IMR-90 (cell line): ENCODE measurements at regions not wholly inside any gene's neighbourhood (a gene's known extent, or its start where the extent isn't known, plus 50 kb on each side); places are given as distances from the start of the nearest gene placed in this dataset.

Source experiments
- ATAC-seq: fragments of 200-7000 bp; cut with Tn5 transposase; 2 replicates; pipeline ENCODE4 v1.9.1; 2020; ENCODE audit warnings: low read depth, mild to moderate bottlenecking, moderate library complexity
- BruUV-seq: library from RNA; stranded (reverse); fragments of 400-500 nt; replicated peaks from 2 replicates; lab custom pipeline; 2021; lab: Mats Ljungman, UMichigan
- CTCF ChIA-PET: fragments of 300-600 bp; formaldehyde crosslinking; extraction: SDS; loops from one replicate; lab custom pipeline; 2021; ENCODE audit warnings: antibody characterized with exemption; lab: Yijun Ruan, JAX
- POLR2A ChIA-PET: fragments of 300-600 bp; sonication (Branson Sonifier 250); formaldehyde crosslinking; loops from one replicate; lab custom pipeline; 2022; ENCODE audit warnings: antibody characterized with exemption; ENCODE audit not compliant: unreplicated experiment; lab: Charles Lee
- DNase-seq: peaks from one replicate; pipeline ENCODE4 v3.0.0; 2013
- H2AFZ ChIP-seq: replicated peaks from 2 replicates; pipeline ENCODE3; 2013; ENCODE audit warnings: low read length, mild to moderate bottlenecking; ENCODE audit not compliant: poor library complexity
- H2AK5ac ChIP-seq: 2 replicates; pipeline ENCODE4 v1.6.1; 2013; ENCODE audit warnings: low read depth, low read length, inconsistent platforms
- H2AK9ac ChIP-seq: replicated peaks from 2 replicates; pipeline ENCODE3; 2013; ENCODE audit warnings: mild to moderate bottlenecking, low read depth, low read length, moderate library complexity; ENCODE audit not compliant: poor library complexity
- H2BK120ac ChIP-seq: 2 replicates; pipeline ENCODE4 v1.6.1; 2013; ENCODE audit warnings: low read depth, low read length, inconsistent platforms
- H2BK15ac ChIP-seq: 3 replicates; pipeline ENCODE4 v1.6.1; 2013; ENCODE audit warnings: low read depth, low read length, inconsistent platforms
- H2BK20ac ChIP-seq: 2 replicates; pipeline ENCODE4 v1.6.1; 2013; ENCODE audit warnings: low read depth, mild to moderate bottlenecking, inconsistent platforms, low read length, moderate library complexity
- H2BK5ac ChIP-seq: 2 replicates; pipeline ENCODE4 v1.6.1; 2013; ENCODE audit warnings: mild to moderate bottlenecking, low read depth, low read length, inconsistent platforms; ENCODE audit not compliant: poor library complexity, severe bottlenecking
- H3K14ac ChIP-seq: replicated peaks from 2 replicates; pipeline ENCODE4 v1.6.1; 2013; ENCODE audit warnings: low read depth, low read length, inconsistent platforms
- H3K18ac ChIP-seq: 2 replicates; pipeline ENCODE4 v1.6.1; 2013; ENCODE audit warnings: low read depth, low read length, control low read depth
- H3K23ac ChIP-seq: 2 replicates; pipeline ENCODE4 v1.6.1; 2013; ENCODE audit warnings: low read depth, low read length, inconsistent platforms
- H3K27ac ChIP-seq: 2 replicates; pipeline ENCODE4 v1.5.1; 2013; ENCODE audit warnings: mild to moderate bottlenecking, control low read depth, low read length; ENCODE audit not compliant: insufficient read depth
- H3K27me3 ChIP-seq: 2 replicates; pipeline ENCODE4 v1.6.1; 2013; ENCODE audit warnings: low read length; ENCODE audit not compliant: control insufficient read depth, insufficient read depth
- H3K36me3 ChIP-seq: 2 replicates; pipeline ENCODE4 v1.6.1; 2013; ENCODE audit warnings: low read length, mixed read lengths; ENCODE audit not compliant: control insufficient read depth, insufficient read depth
- H3K4ac ChIP-seq: 2 replicates; pipeline ENCODE4 v1.6.1; 2013; ENCODE audit warnings: low read depth, low read length, inconsistent platforms
- H3K4me1 ChIP-seq: 2 replicates; pipeline ENCODE4 v1.6.1; 2013; ENCODE audit warnings: low read length, mixed read lengths; ENCODE audit not compliant: control insufficient read depth, insufficient read depth
- H3K4me2 ChIP-seq: 2 replicates; pipeline ENCODE4 v1.6.1; 2013; ENCODE audit warnings: low read depth, mild to moderate bottlenecking, control low read depth, low read length, moderate library complexity
- H3K4me3 ChIP-seq: 2 replicates; pipeline ENCODE4 v1.5.1; 2013; ENCODE audit warnings: low read depth, mild to moderate bottlenecking, control low read depth, low read length, moderate library complexity; ENCODE audit not compliant: insufficient read depth
- H3K56ac ChIP-seq: 2 replicates; pipeline ENCODE4 v1.6.1; 2013; ENCODE audit warnings: low read length, inconsistent platforms; ENCODE audit not compliant: insufficient read depth; ENCODE audit errors: extremely low read depth
- H3K79me1 ChIP-seq, 2 experiments: 2 replicates each; pipeline ENCODE4 v1.6.1; 2013; ENCODE audit warnings: low read length in 2 of 2, inconsistent platforms in 1 of 2, low read depth in 1 of 2
- H3K9ac ChIP-seq: 2 replicates; pipeline ENCODE4 v1.6.1; 2013; ENCODE audit warnings: low read depth, low read length, control low read depth
- H3K9me1 ChIP-seq: 2 replicates; pipeline ENCODE4 v1.6.1; 2013; ENCODE audit warnings: low read length, inconsistent platforms; ENCODE audit not compliant: insufficient read depth
- H3K9me3 ChIP-seq: 2 replicates; pipeline ENCODE4 v1.6.1; 2013; ENCODE audit warnings: low read length; ENCODE audit not compliant: control insufficient read depth, insufficient read depth
- H4K20me1 ChIP-seq: 2 replicates; pipeline ENCODE4 v1.6.1; 2013; ENCODE audit warnings: low read length, inconsistent platforms; ENCODE audit not compliant: insufficient read depth
- H4K5ac ChIP-seq: 2 replicates; pipeline ENCODE4 v1.6.1; 2013; ENCODE audit warnings: mild to moderate bottlenecking, low read depth, low read length, control low read depth
- H4K8ac ChIP-seq, 2 experiments: 2 replicates each; pipeline ENCODE4 v1.6.1; 2013; ENCODE audit warnings: low read depth in 2 of 2, low read length in 2 of 2, control low read depth in 1 of 2, inconsistent platforms in 1 of 2
- H4K91ac ChIP-seq: 2 replicates; pipeline ENCODE4 v1.6.1; 2013; ENCODE audit warnings: low read depth, low read length, inconsistent platforms; ENCODE audit not compliant: insufficient read depth
- BHLHE40 ChIP-seq: fragments of 150-350 bp; IDR thresholded peaks from 2 replicates; pipeline ENCODE4 v1.6.1; 2016; ENCODE audit warnings: mild to moderate bottlenecking, low read depth, low read length
- CTCF ChIP-seq: conservative IDR thresholded peaks from 2 replicates; pipeline ENCODE4 v1.5.1; 2012; ENCODE audit warnings: mild to moderate bottlenecking, low read depth, low read length, improper control_type of control experiment
- FOS ChIP-seq: fragments of 150-350 bp; IDR thresholded peaks from 2 replicates; pipeline ENCODE4 v1.6.1; 2016; ENCODE audit warnings: low read depth, low read length
- MAZ ChIP-seq: IDR thresholded peaks from 2 replicates; pipeline ENCODE4 v1.6.1; 2012; ENCODE audit warnings: low read depth, mild to moderate bottlenecking, low read length, improper control_type of control experiment, moderate library complexity, borderline replicate concordance
- MXI1 ChIP-seq: IDR thresholded peaks from 2 replicates; pipeline ENCODE4 v1.6.1; 2012; ENCODE audit warnings: low read depth, mild to moderate bottlenecking, low read length, moderate library complexity, borderline replicate concordance
- NFE2L2 ChIP-seq: fragments of 150-350 bp; IDR thresholded peaks from 2 replicates; pipeline ENCODE4 v1.6.1; 2016; ENCODE audit warnings: low read depth, mild to moderate bottlenecking, low read length
- RAD21 ChIP-seq: IDR thresholded peaks from 2 replicates; pipeline ENCODE4 v1.6.1; 2012; ENCODE audit warnings: low read length, improper control_type of control experiment
- RCOR1 ChIP-seq: IDR thresholded peaks from 2 replicates; pipeline ENCODE4 v1.6.1; 2012; ENCODE audit warnings: mild to moderate bottlenecking, low read length, improper control_type of control experiment; ENCODE audit not compliant: insufficient replicate concordance
- RFX5 ChIP-seq: IDR thresholded peaks from 2 replicates; pipeline ENCODE4 v1.8.0; 2012; ENCODE audit warnings: low read depth, mild to moderate bottlenecking, low read length, moderate library complexity
- SMC3 ChIP-seq: fragments of 150-350 bp; IDR thresholded peaks from 2 replicates; pipeline ENCODE4 v1.6.1; 2016; ENCODE audit warnings: low read depth, mild to moderate bottlenecking, antibody characterized with exemption, low read length, moderate library complexity
- USF2 ChIP-seq: fragments of 150-350 bp; IDR thresholded peaks from 2 replicates; pipeline ENCODE4 v1.6.1; 2017; ENCODE audit warnings: mild to moderate bottlenecking, antibody characterized with exemption, low read length, low read depth
- WGBS, 2 experiments: methylation state at CpG; one replicate each; pipeline versions ENCODE4 v1.1.5 to v1.1.7; 2013; ENCODE audit warnings: missing lambda C conversion rate in 2 of 2; ENCODE audit not compliant: insufficient read length in 1 of 2; ENCODE audit errors: extremely low coverage in 2 of 2; 5-methylcytosine and 5-hydroxymethylcytosine counted together
- dilution Hi-C: fragments of 300-500 bp; cut with HindIII; formaldehyde crosslinking; loops from one replicate; pipeline ENCODE4 v1.14.3; 2018; ENCODE audit warnings: low sequenced_read_pairs; ENCODE audit not compliant: unreplicated experiment
- in situ Hi-C: fragments of 300-500 bp; cut with MboI; formaldehyde crosslinking; loops from 3 replicates; pipeline ENCODE4 v1.14.3; 2019; ENCODE audit warnings: low sequenced_read_pairs, inconsistent platforms, mixed read lengths
- intact Hi-C: fragments of 100-400 bp; cut with micrococcal nuclease; formaldehyde crosslinking; loops from 2 replicates; pipeline ENCODE4 v1.10.0; 2022

- Histone ChIP-seq H3K4me1 (no peaks in the 10 kb centered on the region), H3K27ac (no peak overlapping the region), H3K18ac (no peak overlapping the region), H2AK5ac (no peak overlapping the region), H4K5ac (no peak overlapping the region), H2BK5ac (no peak overlapping the region), H2AK9ac (no peak overlapping the region), H4K91ac (no peak overlapping the region), H2BK20ac (no peak overlapping the region), H3K4me3 (no peak overlapping the region), H3K79me1 (no peaks in the 10 kb centered on the region), H3K23ac (no peak overlapping the region), H4K20me1 (no peaks in the 10 kb centered on the region), H3K9me3 (no peaks in the 10 kb centered on the region), H3K4me2 (no peak overlapping the region), H3K4ac (no peak overlapping the region), H3K36me3 (no peaks in the 10 kb centered on the region), H2AFZ (no peak overlapping the region), H2BK120ac (no peak overlapping the region), H3K9ac (no peak overlapping the region), H2BK15ac (no peak overlapping the region), H3K14ac (no peak overlapping the region), H3K27me3 (no peaks in the 10 kb centered on the region), H4K8ac (no peak overlapping the region), H3K9me1 (no peaks in the 10 kb centered on the region), H3K56ac (no peak overlapping the region)
- TF ChIP-seq USF2, result no peak
- no peak for TF ChIP-seq SMC3
- TF ChIP-seq CTCF, result no peak
- no peak for TF ChIP-seq NFE2L2
- no peak for TF ChIP-seq RCOR1
- no peak for TF ChIP-seq FOS
- TF ChIP-seq BHLHE40, result no peak
- no peak for TF ChIP-seq MXI1
- TF ChIP-seq RAD21, result no peak
- no peak for TF ChIP-seq RFX5
- no peak for TF ChIP-seq MAZ
- no TSS peak for BruUV-seq
- ATAC-seq, result no peak
- CTCF ChIA-PET, result no interaction called here
- dilution Hi-C loops, result no loop called here
- intact Hi-C loops, result no loop called here
- in situ Hi-C loops, result no loop called here
- POLR2A ChIA-PET, result no interaction called here
- DNase-seq, result no peak
- WGBS, 2 experiments, result no CpG with 5 or more reads among the region's 1 CpG
Observed at GRCh38 chr6:114403858-114404257, 61.0 kb upstream of the HS3ST5 start.
